Aorta (tissue), 5 donors: ENCODE measurements at regions not wholly inside any gene's neighbourhood (a gene's known extent, or its start where the extent isn't known, plus 50 kb on each side); places are given as distances from the start of the nearest gene placed in this dataset.

Experiments used
- ATAC-seq: fragments of 200-7000 bp; cut with Tn5 transposase; one replicate; pipeline ENCODE4 v1.9.1; 2022; ENCODE audit warnings: moderate library complexity; ENCODE audit not compliant: low FRiP score
- DNase-seq, 2 donors: peaks; one replicate each; pipeline ENCODE4 v3.0.0-alpha.2; 2020
- H3K27ac ChIP-seq, 2 donors: one replicate each; pipeline ENCODE4 v1.5.1; 2013; ENCODE audit warnings: low read length in 2 of 2, mild to moderate bottlenecking in 2 of 2, moderate library complexity in 2 of 2, control low read depth in 1 of 2, inconsistent platforms in 1 of 2, low read depth in 1 of 2
- H3K27me3 ChIP-seq, 2 donors: one replicate each; pipeline ENCODE4 v1.6.1; 2013; ENCODE audit warnings: control low read depth in 1 of 2, low read length in 1 of 2, mild to moderate bottlenecking in 1 of 2, moderate library complexity in 1 of 2; ENCODE audit not compliant: insufficient read depth in 2 of 2, control insufficient read depth in 1 of 2
- H3K36me3 ChIP-seq, 2 donors: one replicate each; pipeline ENCODE4 v1.6.1; 2013; ENCODE audit warnings: control low read depth in 1 of 2, low read length in 1 of 2, mild to moderate bottlenecking in 1 of 2; ENCODE audit not compliant: insufficient read depth in 2 of 2, control insufficient read depth in 1 of 2
- H3K4me1 ChIP-seq, 2 donors: one replicate each; pipeline ENCODE4 v1.6.1; 2013; ENCODE audit warnings: low read length in 2 of 2, control low read depth in 1 of 2, mild to moderate bottlenecking in 1 of 2, moderate library complexity in 1 of 2; ENCODE audit not compliant: insufficient read depth in 2 of 2, control insufficient read depth in 1 of 2
- H3K4me3 ChIP-seq, 2 donors: one replicate each; pipeline ENCODE4 v1.5.1; 2013; ENCODE audit warnings: low read length in 2 of 2, control low read depth in 1 of 2, mild to moderate bottlenecking in 1 of 2
- H3K9me3 ChIP-seq: one replicate; pipeline ENCODE4 v1.6.1; 2013; ENCODE audit warnings: mild to moderate bottlenecking, low read length; ENCODE audit not compliant: control insufficient read depth
- WGBS, 2 donors: extraction: QIAGEN DNeasy Blood & Tissue Kit; methylation state at CpG; one replicate each; pipeline ENCODE4 v1.1.7; 2013; 5-methylcytosine and 5-hydroxymethylcytosine counted together
- intact Hi-C, 2 donors: fragments of 100-400 bp; cut with DNase I; formaldehyde crosslinking; loops; one replicate each; pipeline versions ENCODE4 v1.14.2 to v1.15.0; 2022
- donor health status: healthy with polysubstance abuse.
- donor health status: Bipolar disorder and iron deficiency.
- donor health status: DM: no; HTN: no; CAD: no.
- donor health status: DM: no; HTN: no; CAD: no.
- donor health status: DM: yes; HTN: yes; CAD: no.

GRCh38 chr13:83352391-83352790 is 529.9 kb downstream of the SLITRK1 start:
- no peaks in the 10 kb centered on the region for H3K9me3 ChIP-seq
- H3K4me1 ChIP-seq, result no peaks in the 10 kb centered on the region
- intact Hi-C loops, result no loop called here
- ATAC-seq (no peak), DNase-seq (no peak)
- WGBS, 2 donors, result 8 to 16% methylated on average over 1 of the region's 1 CpG
- H3K27ac ChIP-seq, result no peak overlapping the region
- no peaks in the 10 kb centered on the region for H3K36me3 ChIP-seq
- H3K27me3 ChIP-seq, result no peaks in the 10 kb centered on the region
- H3K4me3 ChIP-seq, result no peak overlapping the region

- no peaks in the 10 kb centered on the region for H3K36me3 ChIP-seq
- no peaks in the 10 kb centered on the region for H3K4me1 ChIP-seq
- no peaks in the 10 kb centered on the region for H3K27me3 ChIP-seq
- intact Hi-C loops, result no loop called here
- H3K4me3 ChIP-seq, result no peak overlapping the region
- DNase-seq (no peak), ATAC-seq (no peak)
- H3K9me3 ChIP-seq, result no peaks in the 10 kb centered on the region
- WGBS, 2 donors, result 54 to 64% methylated on average over 2 of the region's 2 CpGs
- H3K27ac ChIP-seq, result no peak overlapping the region
These were observed 531.7 kb downstream of the SLITRK1 start for GRCh38 chr13:83350569-83350968.

DNA sequence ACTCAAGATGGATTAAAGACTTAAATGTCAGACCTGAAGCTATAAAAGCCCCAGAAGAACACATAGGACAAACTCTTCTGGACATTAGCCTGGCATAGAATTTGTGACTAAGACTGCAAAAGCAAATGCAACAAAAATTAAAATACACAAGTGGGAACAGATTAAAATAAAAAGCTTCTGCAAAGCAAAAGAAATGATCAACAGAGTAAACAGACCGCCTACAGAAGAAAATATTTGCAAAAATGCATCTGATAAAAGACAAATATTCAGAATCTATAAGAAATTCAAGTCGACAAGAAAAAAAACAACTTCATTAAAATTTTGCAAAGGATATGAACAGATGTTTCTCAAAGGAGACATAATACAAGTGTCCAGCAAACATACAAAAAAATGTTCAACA is 537.8 kb downstream of the SLITRK1 start:
- no peak for ATAC-seq
- intact Hi-C loops, result no loop called here
- no peak for DNase-seq
- no peaks in the 10 kb centered on the region for H3K4me1 ChIP-seq
- peaks cover 2% of the 10 kb centered on the region for H3K9me3 ChIP-seq
- H3K36me3 ChIP-seq, result no peaks in the 10 kb centered on the region
- H3K27ac ChIP-seq, result no peak overlapping the region
- H3K4me3 ChIP-seq, result no peak overlapping the region
- H3K27me3 ChIP-seq, result no peaks in the 10 kb centered on the region
- 86 to 88% methylated on average over 2 of the region's 2 CpGs for whole genome bisulfite sequencing, 2 donors

DNA sequence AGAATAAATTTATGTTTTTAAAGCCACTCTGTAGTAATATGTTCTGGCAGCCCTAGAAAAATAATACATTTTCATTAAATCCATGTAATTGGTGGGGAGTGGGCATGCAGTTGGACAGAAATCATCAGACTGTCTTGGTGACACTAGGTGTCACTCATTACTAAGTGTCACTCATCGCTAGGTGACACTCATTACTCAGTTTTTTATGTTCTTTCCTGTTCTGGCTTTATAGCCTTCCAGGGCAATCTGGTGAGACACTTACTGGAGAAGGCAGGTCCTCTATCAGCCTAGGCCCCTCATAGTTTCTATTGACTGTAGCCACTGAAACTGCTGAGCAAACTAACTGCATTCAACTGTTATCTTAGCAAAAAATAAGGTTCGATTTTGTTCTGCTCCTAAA is 542.1 kb downstream of the SLITRK1 start:
- 68 to 74% methylated on average over 2 of the region's 2 CpGs for WGBS, 2 donors
- intact Hi-C loops, result no loop called here

GRCh38 chr13:83333614-83334388 is 548.5 kb downstream of the SLITRK1 start:
- Histone ChIP-seq H3K4me1 (no peaks in the 10 kb centered on the region), H3K9me3 (no peaks in the 10 kb centered on the region), H3K27ac (no peak overlapping the region), H3K4me3 (no peak overlapping the region), H3K27me3 (no peaks in the 10 kb centered on the region), H3K36me3 (no peaks in the 10 kb centered on the region)
- 80 to 82% methylated on average over 7 of the region's 7 CpGs for WGBS, 2 donors
- ATAC-seq, result no peak
- intact Hi-C loops, result no loop called here
- no peak for DNase-seq

More for the DNA sequence above, 542.1 kb downstream of the SLITRK1 start:
- H3K27me3 ChIP-seq, result no peaks in the 10 kb centered on the region
- no peaks in the 10 kb centered on the region for H3K4me1 ChIP-seq
- peaks cover 2% of the 10 kb centered on the region for H3K9me3 ChIP-seq
- ATAC-seq (no peak), DNase-seq (no peak)
- H3K36me3 ChIP-seq, result no peaks in the 10 kb centered on the region
- no peak overlapping the region for H3K4me3 ChIP-seq
- no peak overlapping the region for H3K27ac ChIP-seq

DNA sequence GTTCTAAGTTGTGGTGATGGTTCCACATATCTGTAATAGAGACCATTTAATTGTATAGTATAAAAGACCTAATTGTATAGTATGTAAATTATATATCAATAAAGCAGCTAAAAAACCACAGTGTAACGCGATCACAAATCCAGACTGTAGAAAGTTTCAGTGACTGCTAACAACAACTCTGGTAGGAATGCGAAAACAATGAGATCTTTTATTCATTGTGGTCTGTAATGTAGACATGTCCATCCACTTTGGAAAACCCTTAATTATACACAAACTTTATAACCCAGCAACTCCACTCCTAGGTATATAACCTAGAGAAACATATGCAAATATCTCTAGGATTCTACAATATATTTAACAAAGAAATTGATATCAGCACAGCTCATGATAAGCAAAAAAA is 549.5 kb downstream of the SLITRK1 start:
- Histone ChIP-seq H3K36me3 (no peaks in the 10 kb centered on the region), H3K9me3 (peaks cover 1% of the 10 kb centered on the region), H3K27ac (no peak overlapping the region), H3K4me3 (no peak overlapping the region), H3K4me1 (no peaks in the 10 kb centered on the region), H3K27me3 (no peaks in the 10 kb centered on the region)
- DNase-seq (no peak), ATAC-seq (no peak)
- 95 to 97% methylated on average over 3 of the region's 3 CpGs for WGBS, 2 donors
- intact Hi-C loops, result no loop called here

DNA sequence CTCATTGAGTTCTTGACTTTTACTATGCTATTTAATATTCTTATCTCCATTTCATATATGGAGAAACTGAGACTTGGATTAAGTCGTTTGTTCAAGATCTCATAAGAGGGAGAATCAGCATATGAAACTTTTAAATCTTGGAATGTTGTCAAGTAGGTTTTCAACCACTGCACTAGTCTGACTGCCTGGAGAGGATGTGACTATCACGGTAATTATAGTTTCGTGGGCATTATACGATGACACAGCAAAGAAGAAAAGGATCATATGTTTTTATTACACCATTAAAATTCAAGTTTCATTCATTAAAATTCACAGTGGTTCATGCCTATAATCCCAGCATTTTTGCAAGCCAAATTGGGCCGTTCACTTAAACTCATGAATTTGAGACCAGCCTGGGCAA is 555.2 kb downstream of the SLITRK1 start:
- intact Hi-C loops, result no loop called here
- ATAC-seq (no peak), DNase-seq (no peak)
- no peaks in the 10 kb centered on the region for H3K36me3 ChIP-seq
- H3K27ac ChIP-seq, result no peak overlapping the region
- WGBS, 2 donors, result 82 to 91% methylated on average over 5 of the region's 5 CpGs
- peaks cover 3% of the 10 kb centered on the region for H3K9me3 ChIP-seq
- no peaks in the 10 kb centered on the region for H3K4me1 ChIP-seq
- H3K4me3 ChIP-seq, result no peak overlapping the region
- no peaks in the 10 kb centered on the region for H3K27me3 ChIP-seq

GRCh38 chr13:83325125-83325853 is 557.0 kb downstream of the SLITRK1 start:
- no peaks in the 10 kb centered on the region for H3K36me3 ChIP-seq
- DNase-seq, result no peak
- H3K27me3 ChIP-seq, result no peaks in the 10 kb centered on the region
- no peak overlapping the region for H3K4me3 ChIP-seq
- intact Hi-C loops, result no loop called here
- H3K9me3 ChIP-seq, result peaks cover 4% of the 10 kb centered on the region
- no peaks in the 10 kb centered on the region for H3K4me1 ChIP-seq
- no peak for ATAC-seq
- 55 to 61% methylated on average over 2 of the region's 2 CpGs for WGBS, 2 donors
- no peak overlapping the region for H3K27ac ChIP-seq
